Stomach (tissue), 4 donors: ENCODE measurements at regions not wholly inside any gene's neighbourhood (a gene's known extent, or its start where the extent isn't known, plus 50 kb on each side); places are given as distances from the start of the nearest gene placed in this dataset.

Source experiments
- CTCF ChIP-seq, 7 experiments: fragments of 450-650 bp in 4 of 7; fragments of 200-600 bp in 3 of 7; sonication (generic) in 3 of 7; IDR thresholded peaks; one replicate each; pipeline ENCODE4 v1.5.1; 2016 to 2019; ENCODE audit warnings: antibody characterized with exemption in 7 of 7, control low read depth in 2 of 7, mild to moderate bottlenecking in 1 of 7
- POLR2A ChIP-seq, 4 donors: fragments of 450-650 bp; IDR thresholded peaks; one replicate each; pipeline ENCODE4 v1.6.1; 2016; ENCODE audit warnings: antibody characterized with exemption in 4 of 4, control low read depth in 2 of 4, mild to moderate bottlenecking in 1 of 4, moderate library complexity in 1 of 4
- POLR2AphosphoS5 ChIP-seq, 3 donors: sonication (generic); formaldehyde crosslinking; IDR thresholded peaks; one replicate each; pipeline ENCODE4 v1.6.1; 2016; ENCODE audit warnings: antibody characterized with exemption in 3 of 3

- TF ChIP-seq CTCF (IDR thresholded peaks at IDR 0.05) (no peak), POLR2AphosphoS5 (IDR thresholded peaks at IDR 0.05) (no peak), POLR2A (IDR thresholded peaks at IDR 0.05) (no peak)
These were observed 307.0 kb upstream of the CELF4 start for GRCh38 chr18:37872562-37872961.
